ENCODE measurements at regions not wholly inside any gene's neighbourhood (a gene's known extent, or its start where the extent isn't known, plus 50 kb on each side); places are given as distances from the start of the nearest gene placed in this dataset.

GRCh38 chr20:52747845-52748284 lies 224.3 kb upstream of the TSHZ2 start:
- TF ChIP-seq EZH2 (IDR thresholded peaks at IDR 0.05; ENCODE audit: borderline replicate concordance, insufficient read depth, low read length, poor library complexity, severe bottlenecking) (no peak), CTCF (IDR thresholded peaks at IDR 0.05; ENCODE audit: poor library complexity, severe bottlenecking) (no peak), POLR2AphosphoS5 (IDR thresholded peaks at IDR 0.05) (no peak), RAD21 (conservative IDR thresholded peaks at IDR 0.05) (no peak), EP300 (conservative IDR thresholded peaks at IDR 0.05; ENCODE audit: poor library complexity, severe bottlenecking) (no peak), MXI1 (conservative IDR thresholded peaks at IDR 0.05; ENCODE audit: poor library complexity, severe bottlenecking) (no peak)
